ENCODE measurements at regions not wholly inside any gene's neighbourhood (a gene's known extent, or its start where the extent isn't known, plus 50 kb on each side); places are given as distances from the start of the nearest gene placed in this dataset.

GRCh38 chr16:80230328-80231120 lies 310.3 kb upstream of the DYNLRB2 start:
- TF ChIP-seq EZH2 (IDR thresholded peaks at IDR 0.05; ENCODE audit: borderline replicate concordance, low read depth, low read length, poor library complexity, severe bottlenecking): no peak
- peaks cover 10% of the 10 kb centered on the region for H3K9me3 ChIP-seq (ENCODE audit: low read depth, low read length, poor library complexity, severe bottlenecking)
- H3K27ac ChIP-seq (ENCODE audit: low read depth, low read length, poor library complexity, severe bottlenecking): no peak overlapping the region
- no TSS peak for BruUV-seq (replicated peaks)
- ChIA-PET POLR2A (ENCODE audit: low non-redundant PET) (no interaction called here), CTCF (no interaction called here)
- H3K27me3 ChIP-seq (replicated peaks; ENCODE audit: insufficient read depth, low read depth, low read length, poor library complexity): no peaks in the 10 kb centered on the region
- intact Hi-C loops (cut with micrococcal nuclease; ENCODE audit: unreplicated experiment): loop anchor here (5.0 kb wide), 1 partner anchor 142 kb away; no protein-coding TSS in a partner anchor
- DNase-seq (ENCODE audit: low spot score): no peak
- no peak overlapping the region for H3K4me3 ChIP-seq (ENCODE audit: low read depth, low read length, poor library complexity, severe bottlenecking)
- H3K4me1 ChIP-seq (ENCODE audit: insufficient read depth, low read length, poor library complexity, severe bottlenecking): no peaks in the 10 kb centered on the region
- H3K36me3 ChIP-seq (ENCODE audit: insufficient read depth, low read length, poor library complexity, severe bottlenecking): no peaks in the 10 kb centered on the region

- H3K4me3 ChIP-seq (ENCODE audit: low read depth, low read length, poor library complexity, severe bottlenecking): no peak overlapping the region
- BruUV-seq (replicated peaks): no TSS peak
- H3K4me1 ChIP-seq (ENCODE audit: insufficient read depth, low read length, poor library complexity, severe bottlenecking): no peaks in the 10 kb centered on the region
- no peak overlapping the region for H3K27ac ChIP-seq (ENCODE audit: low read depth, low read length, poor library complexity, severe bottlenecking)
- DNase-seq (ENCODE audit: low spot score): no peak
- ChIA-PET POLR2A (ENCODE audit: low non-redundant PET) (no interaction called here), CTCF (no interaction called here)
- TF ChIP-seq EZH2 (IDR thresholded peaks at IDR 0.05; ENCODE audit: borderline replicate concordance, low read depth, low read length, poor library complexity, severe bottlenecking): no peak
- TF ChIP-seq CTCF (conservative IDR thresholded peaks at IDR 0.05; ENCODE audit: low read depth, low read length): no peak
- intact Hi-C loops (cut with micrococcal nuclease; ENCODE audit: unreplicated experiment): no loop called here
- no peaks in the 10 kb centered on the region for H3K27me3 ChIP-seq (replicated peaks; ENCODE audit: insufficient read depth, low read depth, low read length, poor library complexity)
- H3K9me3 ChIP-seq (ENCODE audit: low read depth, low read length, poor library complexity, severe bottlenecking): peaks cover 10% of the 10 kb centered on the region
- H3K36me3 ChIP-seq (ENCODE audit: insufficient read depth, low read length, poor library complexity, severe bottlenecking): no peaks in the 10 kb centered on the region
These were observed 314.3 kb upstream of the DYNLRB2 start for GRCh38 chr16:80226499-80226898.

GRCh38 chr16:80210787-80211186 lies 330.0 kb upstream of the DYNLRB2 start:
- CTCF ChIA-PET: no interaction called here
- BruUV-seq (replicated peaks): no TSS peak

More at GRCh38 chr16:80210787-80211186, 330.0 kb upstream of the DYNLRB2 start:
- no peak for DNase-seq (ENCODE audit: low spot score)
- no peak overlapping the region for H3K27ac ChIP-seq (ENCODE audit: low read depth, low read length, poor library complexity, severe bottlenecking)
- H3K36me3 ChIP-seq (ENCODE audit: insufficient read depth, low read length, poor library complexity, severe bottlenecking): no peaks in the 10 kb centered on the region
- no peaks in the 10 kb centered on the region for H3K9me3 ChIP-seq (ENCODE audit: low read depth, low read length, poor library complexity, severe bottlenecking)
- POLR2A ChIA-PET (ENCODE audit: low non-redundant PET): no interaction called here
- H3K4me3 ChIP-seq (ENCODE audit: low read depth, low read length, poor library complexity, severe bottlenecking): no peak overlapping the region
- no peaks in the 10 kb centered on the region for H3K27me3 ChIP-seq (replicated peaks; ENCODE audit: insufficient read depth, low read depth, low read length, poor library complexity)
- intact Hi-C loops (cut with micrococcal nuclease; ENCODE audit: unreplicated experiment): no loop called here
- TF ChIP-seq CTCF (conservative IDR thresholded peaks at IDR 0.05; ENCODE audit: low read depth, low read length) (no peak), EZH2 (IDR thresholded peaks at IDR 0.05; ENCODE audit: borderline replicate concordance, low read depth, low read length, poor library complexity, severe bottlenecking) (no peak)
- no peaks in the 10 kb centered on the region for H3K4me1 ChIP-seq (ENCODE audit: insufficient read depth, low read length, poor library complexity, severe bottlenecking)
